K562 (cell line): ENCODE measurements at regions not wholly inside any gene's neighbourhood (a gene's known extent, or its start where the extent isn't known, plus 50 kb on each side); places are given as distances from the start of the nearest gene placed in this dataset.

ENCODE experiments used
- ASH1L ChIP-seq: fragments of 450-650 bp; IDR thresholded peaks from 2 replicates; pipeline ENCODE4 v1.6.1; 2018; ENCODE audit warnings: borderline replicate concordance, mild to moderate bottlenecking, low read depth; ENCODE audit not compliant: partially characterized antibody
- CEBPB ChIP-seq: fragments of 450-650 bp; IDR thresholded peaks from 2 replicates; pipeline ENCODE4 v1.6.1; 2016; ENCODE audit warnings: missing genetic modification characterization, missing compliant biosample characterization
- HMG20A ChIP-seq: fragments of 450-650 bp; formaldehyde crosslinking; conservative IDR thresholded peaks from 2 replicates; pipeline ENCODE4 v1.4.0; 2020; ENCODE audit warnings: mild to moderate bottlenecking, mixed read lengths
- KDM2B ChIP-seq: fragments of 250-450 bp; sonication (Bioruptor Pico); IDR thresholded peaks from 2 replicates; pipeline ENCODE4 v1.8.0; 2021; ENCODE audit warnings: mild to moderate bottlenecking, moderate library complexity
- KHSRP ChIP-seq: fragments of 450-650 bp; IDR thresholded peaks from 2 replicates; pipeline ENCODE4 v1.6.1; 2017
- MAZ ChIP-seq, 2 experiments: fragments of 450-650 bp in 1 of 2; sonication (generic) in 1 of 2; formaldehyde crosslinking; IDR thresholded peaks in 1 of 2; conservative IDR thresholded peaks in 1 of 2; 2 replicates each; pipeline versions ENCODE4 v1.4.0 to v1.5.0; 2020; ENCODE audit warnings: mild to moderate bottlenecking in 1 of 2, missing genetic modification reagents in 1 of 2
- MECOM ChIP-seq: fragments of 250-450 bp; sonication (Bioruptor Pico); IDR thresholded peaks from 2 replicates; pipeline ENCODE4 v1.8.0; 2022; ENCODE audit warnings: inconsistent platforms
- MIER1 ChIP-seq: fragments of 450-650 bp; IDR thresholded peaks from 2 replicates; pipeline ENCODE4 v1.6.1; 2016; ENCODE audit warnings: antibody characterized with exemption, mild to moderate bottlenecking, low read depth
- MTF1 ChIP-seq: fragments of 250-450 bp; sonication (Bioruptor Pico); IDR thresholded peaks from 2 replicates; pipeline ENCODE4 v1.9.0; 2021; ENCODE audit warnings: moderate library complexity, mild to moderate bottlenecking, inconsistent platforms, borderline replicate concordance
- NCOA2 ChIP-seq, 2 experiments: fragments of 450-650 bp; IDR thresholded peaks; 2 replicates each; pipeline ENCODE4 v1.6.1; 2018; ENCODE audit warnings: mild to moderate bottlenecking in 2 of 2, moderate library complexity in 1 of 2; ENCODE audit not compliant: partially characterized antibody in 2 of 2
- PHB2 ChIP-seq: fragments of 450-650 bp; IDR thresholded peaks from 2 replicates; pipeline ENCODE4 v1.6.1; 2017; ENCODE audit warnings: low read depth
- PRPF4 ChIP-seq: fragments of 200-400 bp; formaldehyde crosslinking; IDR thresholded peaks from one replicate; pipeline ENCODE4 v1.6.1; 2017; ENCODE audit warnings: low read length, low read depth, mild to moderate bottlenecking; ENCODE audit not compliant: insufficient read depth, poor library complexity, severe bottlenecking
- RCOR1 ChIP-seq, 2 experiments: IDR thresholded peaks; 2 replicates each; pipeline ENCODE4 v1.6.1; 2012; ENCODE audit warnings: low read depth in 2 of 2, low read length in 2 of 2, borderline replicate concordance in 1 of 2, improper control_type of control experiment in 1 of 2
- SAFB ChIP-seq: fragments of 200-400 bp; formaldehyde crosslinking; IDR thresholded peaks from 2 replicates; pipeline ENCODE4 v1.6.1; 2017; ENCODE audit warnings: low read depth, low read length, borderline replicate concordance
- TCF7 ChIP-seq: sonication (generic); IDR thresholded peaks from 2 replicates; pipeline ENCODE4 v1.6.1; 2016; ENCODE audit warnings: antibody characterized with exemption, borderline replicate concordance
- TEAD4 ChIP-seq, 2 experiments: sonication (generic) in 1 of 2; formaldehyde crosslinking in 1 of 2; IDR thresholded peaks; 2 replicates each; pipeline versions ENCODE4 v1.6.1 to v1.8.0; 2012 to 2022; ENCODE audit warnings: borderline replicate concordance in 1 of 2, inconsistent platforms in 1 of 2, low read length in 1 of 2, mild to moderate bottlenecking in 1 of 2, missing genetic modification reagents in 1 of 2
- THRAP3 ChIP-seq: fragments of 450-650 bp; IDR thresholded peaks from 2 replicates; pipeline ENCODE4 v1.6.1; 2016; ENCODE audit warnings: mild to moderate bottlenecking, inconsistent platforms, borderline replicate concordance
- ZFP1 ChIP-seq: fragments of 450-650 bp; formaldehyde crosslinking; IDR thresholded peaks from 2 replicates; pipeline ENCODE4 v1.4.0; 2020; ENCODE audit warnings: mild to moderate bottlenecking, mixed read lengths
- ZNF24 ChIP-seq: fragments of 450-650 bp; IDR thresholded peaks from 2 replicates; pipeline ENCODE4 v1.6.1; 2016
- ZNF76 ChIP-seq: fragments of 250-450 bp; sonication (Bioruptor Pico); IDR thresholded peaks from 2 replicates; pipeline ENCODE4 v1.4.0; 2020; ENCODE audit warnings: mild to moderate bottlenecking, moderate library complexity, borderline replicate concordance
- ZNF764 ChIP-seq: fragments of 250-450 bp; sonication (Bioruptor Pico); IDR thresholded peaks from 2 replicates; pipeline ENCODE4 v1.4.0; 2020; ENCODE audit warnings: low read depth, mild to moderate bottlenecking, moderate library complexity
- ZNF766 ChIP-seq: fragments of 200-800 bp; sonication (Bioruptor generic); conservative IDR thresholded peaks from 2 replicates; pipeline ENCODE4 v1.6.1; 2016; ENCODE audit warnings: missing genetic modification characterization, missing compliant biosample characterization
- TF ChIP-seq, protein P1 (sequence below), 3 experiments: IDR thresholded peaks in 2 of 3; conservative IDR thresholded peaks in 1 of 3; 2 replicates each; pipeline ENCODE4 v1.5.1; 2011 to 2012; ENCODE audit warnings: low read length in 3 of 3, mild to moderate bottlenecking in 3 of 3, control low read depth in 2 of 3, improper control_type of control experiment in 1 of 3, inconsistent platforms in 1 of 3, low read depth in 1 of 3, mixed read lengths in 1 of 3, moderate library complexity in 1 of 3; ENCODE audit not compliant: insufficient read depth in 2 of 3
- TF ChIP-seq, protein P2 (sequence below): fragments of 250-450 bp; sonication (Bioruptor Pico); IDR thresholded peaks from 2 replicates; pipeline ENCODE4 v1.8.0; 2021; ENCODE audit warnings: borderline replicate concordance, mild to moderate bottlenecking, moderate library complexity; ENCODE audit not compliant: poor library complexity, severe bottlenecking
- TF ChIP-seq, protein P3 (sequence below): fragments of 450-650 bp; IDR thresholded peaks from one replicate; pipeline ENCODE4 v1.6.1; 2018; ENCODE audit warnings: mild to moderate bottlenecking, moderate library complexity; ENCODE audit not compliant: partially characterized antibody

DNA sequence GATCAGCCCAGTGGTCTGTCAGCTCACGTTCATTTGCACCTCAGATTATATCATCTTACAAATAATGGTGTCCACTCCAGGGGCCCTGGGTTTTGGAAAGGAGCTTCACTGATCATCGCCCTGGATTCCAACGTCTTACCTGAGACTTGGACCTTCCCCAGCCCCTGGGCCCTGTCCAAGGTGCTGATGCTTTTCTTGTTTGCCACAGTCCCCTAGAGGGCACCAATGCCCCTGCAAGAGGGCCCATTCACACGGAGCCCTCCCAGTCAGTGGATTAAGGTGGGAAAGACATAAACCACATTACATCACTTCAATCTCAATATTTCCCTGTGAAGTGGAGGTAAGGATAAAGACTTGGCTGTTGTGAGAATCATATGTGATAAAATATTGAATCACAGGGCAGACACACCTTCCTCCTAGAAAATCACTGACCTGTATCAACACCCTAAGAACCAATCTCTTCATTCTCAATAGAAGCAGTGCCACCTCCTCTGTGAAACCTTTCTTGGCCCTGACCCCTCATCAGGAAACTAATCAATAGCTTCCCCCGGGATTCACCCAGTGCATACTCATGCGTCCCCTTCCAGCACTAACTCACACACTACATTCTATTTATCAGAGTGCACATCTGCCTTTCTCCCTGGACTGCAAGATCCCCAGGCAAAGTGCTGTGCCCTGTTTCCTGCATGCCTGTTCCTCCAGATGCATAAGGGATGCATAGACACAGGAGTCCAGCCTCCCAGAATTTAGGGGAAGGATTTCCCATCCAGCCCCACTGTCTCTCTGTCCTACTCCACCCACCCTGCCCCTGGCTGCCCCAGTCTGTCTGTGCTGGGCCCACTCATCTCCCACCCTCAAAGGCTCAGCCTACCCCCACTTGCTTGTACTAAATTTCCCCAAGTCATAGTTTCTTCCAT, 167.0 kb downstream of the BUD13 start (continued):
- TF ChIP-seq TEAD4 (IDR thresholded peaks at IDR 0.05; ENCODE audit: low read length) (no peak), TEAD4 (CRISPR knock-in tag; IDR thresholded peaks at IDR 0.05; ENCODE audit: borderline replicate concordance) (no peak), HMG20A (CRISPR knock-in tag) (no peak), RCOR1 (IDR thresholded peaks at IDR 0.05; ENCODE audit: borderline replicate concordance in 1 of 2, low read depth in 2 of 2, low read length in 2 of 2) (peak in 1 of 2 experiments; percentile 38; a peak in 1 of 4 replicates), KDM2B (CRISPR knock-in tag) (no peak), ZNF24 (no peak), THRAP3 (no peak), SAFB (no peak), CEBPB (no peak), MECOM (CRISPR knock-in tag) (peak; percentile 31; the same call in 1 of the 2 replicates), MIER1 (peak; percentile 96), ZNF766 (CRISPR knock-in tag) (peak; percentile 51; the same call in 1 of the 2 replicates), PHB2 (no peak), ZNF764 (CRISPR knock-in tag) (no peak), KHSRP (no peak), ASH1L (no peak), TCF7 (no peak), NCOA2 (IDR thresholded peaks at IDR 0.05; ENCODE audit: partially characterized antibody in 2 of 2) (no peak), ZNF76 (no peak), MTF1 (CRISPR knock-in tag) (no peak), MAZ (CRISPR knock-in tag; conservative IDR thresholded peaks at IDR 0.05 in 1 of 2, IDR thresholded peaks at IDR 0.05 in 1 of 2) (peak in 1 of 2 experiments; percentile 54; a peak in 1 of 4 replicates), PRPF4 (no peak), ZFP1 (CRISPR knock-in tag) (no peak)
- TF ChIP-seq, protein P1, sequence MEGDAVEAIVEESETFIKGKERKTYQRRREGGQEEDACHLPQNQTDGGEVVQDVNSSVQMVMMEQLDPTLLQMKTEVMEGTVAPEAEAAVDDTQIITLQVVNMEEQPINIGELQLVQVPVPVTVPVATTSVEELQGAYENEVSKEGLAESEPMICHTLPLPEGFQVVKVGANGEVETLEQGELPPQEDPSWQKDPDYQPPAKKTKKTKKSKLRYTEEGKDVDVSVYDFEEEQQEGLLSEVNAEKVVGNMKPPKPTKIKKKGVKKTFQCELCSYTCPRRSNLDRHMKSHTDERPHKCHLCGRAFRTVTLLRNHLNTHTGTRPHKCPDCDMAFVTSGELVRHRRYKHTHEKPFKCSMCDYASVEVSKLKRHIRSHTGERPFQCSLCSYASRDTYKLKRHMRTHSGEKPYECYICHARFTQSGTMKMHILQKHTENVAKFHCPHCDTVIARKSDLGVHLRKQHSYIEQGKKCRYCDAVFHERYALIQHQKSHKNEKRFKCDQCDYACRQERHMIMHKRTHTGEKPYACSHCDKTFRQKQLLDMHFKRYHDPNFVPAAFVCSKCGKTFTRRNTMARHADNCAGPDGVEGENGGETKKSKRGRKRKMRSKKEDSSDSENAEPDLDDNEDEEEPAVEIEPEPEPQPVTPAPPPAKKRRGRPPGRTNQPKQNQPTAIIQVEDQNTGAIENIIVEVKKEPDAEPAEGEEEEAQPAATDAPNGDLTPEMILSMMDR (IDR thresholded peaks at IDR 0.05 in 2 of 3, conservative IDR thresholded peaks at IDR 0.05 in 1 of 3; ENCODE audit: insufficient read depth in 2 of 3, low read depth in 1 of 3, low read length in 3 of 3): peak; percentile 46 to 66 (median 49)
- TF ChIP-seq, protein P2, sequence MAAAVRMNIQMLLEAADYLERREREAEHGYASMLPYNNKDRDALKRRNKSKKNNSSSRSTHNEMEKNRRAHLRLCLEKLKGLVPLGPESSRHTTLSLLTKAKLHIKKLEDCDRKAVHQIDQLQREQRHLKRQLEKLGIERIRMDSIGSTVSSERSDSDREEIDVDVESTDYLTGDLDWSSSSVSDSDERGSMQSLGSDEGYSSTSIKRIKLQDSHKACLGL: no peak
- TF ChIP-seq, protein P3, sequence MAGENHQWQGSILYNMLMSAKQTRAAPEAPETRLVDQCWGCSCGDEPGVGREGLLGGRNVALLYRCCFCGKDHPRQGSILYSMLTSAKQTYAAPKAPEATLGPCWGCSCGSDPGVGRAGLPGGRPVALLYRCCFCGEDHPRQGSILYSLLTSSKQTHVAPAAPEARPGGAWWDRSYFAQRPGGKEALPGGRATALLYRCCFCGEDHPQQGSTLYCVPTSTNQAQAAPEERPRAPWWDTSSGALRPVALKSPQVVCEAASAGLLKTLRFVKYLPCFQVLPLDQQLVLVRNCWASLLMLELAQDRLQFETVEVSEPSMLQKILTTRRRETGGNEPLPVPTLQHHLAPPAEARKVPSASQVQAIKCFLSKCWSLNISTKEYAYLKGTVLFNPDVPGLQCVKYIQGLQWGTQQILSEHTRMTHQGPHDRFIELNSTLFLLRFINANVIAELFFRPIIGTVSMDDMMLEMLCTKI: no peak
